CD4-positive, alpha-beta T cell (primary cell): ENCODE measurements at regions not wholly inside any gene's neighbourhood (a gene's known extent, or its start where the extent isn't known, plus 50 kb on each side); places are given as distances from the start of the nearest gene placed in this dataset.

Experiments used
- ATAC-seq: fragments of 200-7000 bp; cut with Tn5 transposase; one replicate; pipeline ENCODE4 v1.10.0; 2022; ENCODE audit warnings: mild to moderate bottlenecking; ENCODE audit not compliant: poor library complexity
- CTCF ChIA-PET: fragments of 350-600 bp; sonication (Branson Sonifier 250); formaldehyde crosslinking; loops from one replicate; lab custom pipeline; 2021; ENCODE audit warnings: antibody characterized with exemption, inconsistent platforms; lab: Charles Lee
- POLR2A ChIA-PET: fragments of 350-600 bp; sonication (Branson Sonifier 250); formaldehyde crosslinking; loops from one replicate; lab custom pipeline; 2021; ENCODE audit warnings: antibody characterized with exemption, inconsistent platforms; lab: Charles Lee
- DNase-seq, 14 experiments: peaks; one replicate each; pipeline ENCODE4 v3.0.0-alpha.2; 2013 to 2020; ENCODE audit warnings: mixed read lengths in 2 of 14
- H3K27ac ChIP-seq, 2 donors: one replicate each; pipeline versions ENCODE4 v1.5.1 to v1.7.0; 2013; ENCODE audit warnings: low read length in 2 of 2, low read depth in 1 of 2, mild to moderate bottlenecking in 1 of 2
- H3K27me3 ChIP-seq, 2 experiments: 1 replicate in 1 of 2; 2 replicates in 1 of 2; pipeline versions ENCODE4 v1.6.1 to v1.7.0; 2013; ENCODE audit warnings: low read length in 2 of 2, control low read depth in 1 of 2, mild to moderate bottlenecking in 1 of 2, moderate library complexity in 1 of 2; ENCODE audit not compliant: insufficient read depth in 2 of 2, control insufficient read depth in 1 of 2
- H3K36me3 ChIP-seq: one replicate; pipeline ENCODE4 v1.6.1; 2013; ENCODE audit warnings: low read length, control low read depth; ENCODE audit not compliant: insufficient read depth
- H3K4me1 ChIP-seq: one replicate; pipeline ENCODE4 v1.6.1; 2013; ENCODE audit warnings: low read length, control low read depth; ENCODE audit not compliant: insufficient read depth
- H3K4me3 ChIP-seq: one replicate; pipeline ENCODE4 v1.5.1; 2013; ENCODE audit warnings: mild to moderate bottlenecking, low read length, moderate library complexity
- H3K9me3 ChIP-seq, 2 experiments: 1 replicate in 1 of 2; 2 replicates in 1 of 2; pipeline versions ENCODE4 v1.6.1 to v1.7.0; 2013; ENCODE audit warnings: low read length in 2 of 2, mild to moderate bottlenecking in 2 of 2, control low read depth in 1 of 2, moderate library complexity in 1 of 2; ENCODE audit not compliant: control insufficient read depth in 1 of 2, insufficient read depth in 1 of 2
- H3K27ac Mint-ChIP-seq: one replicate; pipeline ENCODE4 v1.8.0; 2020; ENCODE audit warnings: mixed read lengths
- H3K27me3 Mint-ChIP-seq: one replicate; pipeline ENCODE4 v1.8.0; 2021; ENCODE audit warnings: mixed read lengths
- H3K36me3 Mint-ChIP-seq: one replicate; pipeline ENCODE4 v1.8.0; 2021; ENCODE audit warnings: low read depth, mixed read lengths
- H3K4me1 Mint-ChIP-seq: one replicate; pipeline ENCODE4 v1.8.0; 2021; ENCODE audit warnings: low read depth, mixed read lengths
- H3K4me3 Mint-ChIP-seq: one replicate; pipeline ENCODE4 v1.8.0; 2020; ENCODE audit warnings: mild to moderate bottlenecking, mixed read lengths
- H3K9me3 Mint-ChIP-seq: one replicate; pipeline ENCODE4 v1.8.0; 2020; ENCODE audit warnings: mixed read lengths
- intact Hi-C, 2 experiments: fragments of 100-400 bp; cut with DNase I in 1 of 2; cut with micrococcal nuclease in 1 of 2; formaldehyde crosslinking; loops; one replicate each; pipeline versions ENCODE4 v1.15.1 to v1.9.0; 2023 to 2025; cut with DNase I, micrococcal nuclease
- TF ChIP-seq, protein P1 (sequence below): fragments of 200-600 bp; IDR thresholded peaks from one replicate; pipeline ENCODE4 v1.8.0; 2022; ENCODE audit warnings: antibody characterized with exemption, mild to moderate bottlenecking

DNA sequence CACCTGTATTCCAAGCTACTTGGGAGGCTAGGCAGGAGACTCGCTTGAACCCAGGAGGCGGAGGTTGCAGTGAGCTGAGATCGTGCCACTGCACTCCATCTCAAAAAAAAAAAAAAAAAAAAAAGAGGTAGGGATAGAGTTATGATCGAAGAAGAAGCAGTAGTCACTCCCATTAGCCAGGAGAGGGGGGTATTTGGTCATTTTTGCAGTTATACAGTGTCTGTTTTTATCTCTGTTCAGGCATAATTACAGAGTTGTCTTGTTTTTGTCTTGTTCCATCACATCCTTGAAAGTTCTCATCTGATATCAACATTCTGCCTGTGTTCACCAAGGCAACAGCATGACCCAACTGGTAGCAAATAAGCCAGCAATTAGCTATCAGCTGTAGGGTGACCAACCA lies 98.5 kb upstream of the TMPO start:
- Histone ChIP-seq H3K27me3 (peaks cover 0 to 7% of the 10 kb centered on the region in 2 experiments), H3K9me3 (no peaks in the 10 kb centered on the region), H3K4me1 (no peaks in the 10 kb centered on the region), H3K27ac (no peak overlapping the region), H3K4me3 (no peak overlapping the region), H3K36me3 (no peaks in the 10 kb centered on the region)
- ChIA-PET POLR2A (no interaction called here), CTCF (interaction anchor here (0.7 to 0.9 kb wide), 2 partner anchors 11 to 150 kb away, joined by 3 to 4 read pairs; no protein-coding TSS in a partner anchor)
- intact Hi-C loops: no loop called here
- Mint-ChIP-seq H3K9me3 (no peaks in the 10 kb centered on the region), H3K4me3 (no peak overlapping the region), H3K27ac (no peak overlapping the region), H3K4me1 (no peaks in the 10 kb centered on the region), H3K27me3 (peaks cover 10% of the 10 kb centered on the region), H3K36me3 (no peaks in the 10 kb centered on the region)
- DNase-seq: peak in 1 of 14 experiments; percentile 11
- ATAC-seq: peak; percentile 37
- TF ChIP-seq, protein P1, sequence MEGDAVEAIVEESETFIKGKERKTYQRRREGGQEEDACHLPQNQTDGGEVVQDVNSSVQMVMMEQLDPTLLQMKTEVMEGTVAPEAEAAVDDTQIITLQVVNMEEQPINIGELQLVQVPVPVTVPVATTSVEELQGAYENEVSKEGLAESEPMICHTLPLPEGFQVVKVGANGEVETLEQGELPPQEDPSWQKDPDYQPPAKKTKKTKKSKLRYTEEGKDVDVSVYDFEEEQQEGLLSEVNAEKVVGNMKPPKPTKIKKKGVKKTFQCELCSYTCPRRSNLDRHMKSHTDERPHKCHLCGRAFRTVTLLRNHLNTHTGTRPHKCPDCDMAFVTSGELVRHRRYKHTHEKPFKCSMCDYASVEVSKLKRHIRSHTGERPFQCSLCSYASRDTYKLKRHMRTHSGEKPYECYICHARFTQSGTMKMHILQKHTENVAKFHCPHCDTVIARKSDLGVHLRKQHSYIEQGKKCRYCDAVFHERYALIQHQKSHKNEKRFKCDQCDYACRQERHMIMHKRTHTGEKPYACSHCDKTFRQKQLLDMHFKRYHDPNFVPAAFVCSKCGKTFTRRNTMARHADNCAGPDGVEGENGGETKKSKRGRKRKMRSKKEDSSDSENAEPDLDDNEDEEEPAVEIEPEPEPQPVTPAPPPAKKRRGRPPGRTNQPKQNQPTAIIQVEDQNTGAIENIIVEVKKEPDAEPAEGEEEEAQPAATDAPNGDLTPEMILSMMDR: no peak

DNA sequence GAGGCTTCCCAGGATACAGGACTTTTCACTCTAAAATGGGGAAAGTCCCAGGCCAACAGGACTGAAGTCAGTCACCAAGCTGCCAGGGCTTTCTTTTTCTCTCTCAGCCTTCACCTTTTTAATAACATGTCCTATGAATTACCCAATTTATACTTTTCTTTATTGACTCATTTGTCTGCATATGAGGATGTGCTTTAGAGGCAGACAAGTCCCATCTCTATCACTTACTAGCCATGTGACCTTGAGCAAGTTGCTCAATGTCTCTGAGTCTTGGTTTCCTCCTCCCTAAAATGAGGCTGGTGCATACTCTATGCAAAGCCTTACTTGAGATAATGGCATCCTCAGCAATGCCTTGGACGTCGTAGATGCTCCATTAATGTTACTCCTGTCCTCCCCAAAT lies 98.1 kb upstream of the TMPO start:
- Mint-ChIP-seq H3K4me1 (no peaks in the 10 kb centered on the region), H3K36me3 (no peaks in the 10 kb centered on the region), H3K27ac (no peak overlapping the region), H3K4me3 (no peak overlapping the region), H3K9me3 (no peaks in the 10 kb centered on the region), H3K27me3 (peaks cover 10% of the 10 kb centered on the region)
- ATAC-seq (no peak), DNase-seq (peak in 2 of 14 experiments; percentile 18 to 30)
- Histone ChIP-seq H3K4me3 (no peak overlapping the region), H3K4me1 (no peaks in the 10 kb centered on the region), H3K9me3 (no peaks in the 10 kb centered on the region), H3K27ac (no peak overlapping the region), H3K27me3 (peaks cover 0 to 7% of the 10 kb centered on the region in 2 experiments), H3K36me3 (no peaks in the 10 kb centered on the region)
- ChIA-PET CTCF (interaction anchor here (0.9 kb wide), 1 partner anchor 149 kb away, joined by 4 read pairs; no protein-coding TSS in a partner anchor), POLR2A (no interaction called here)
- intact Hi-C loops: no loop called here
- TF ChIP-seq, protein P1: no peak

DNA sequence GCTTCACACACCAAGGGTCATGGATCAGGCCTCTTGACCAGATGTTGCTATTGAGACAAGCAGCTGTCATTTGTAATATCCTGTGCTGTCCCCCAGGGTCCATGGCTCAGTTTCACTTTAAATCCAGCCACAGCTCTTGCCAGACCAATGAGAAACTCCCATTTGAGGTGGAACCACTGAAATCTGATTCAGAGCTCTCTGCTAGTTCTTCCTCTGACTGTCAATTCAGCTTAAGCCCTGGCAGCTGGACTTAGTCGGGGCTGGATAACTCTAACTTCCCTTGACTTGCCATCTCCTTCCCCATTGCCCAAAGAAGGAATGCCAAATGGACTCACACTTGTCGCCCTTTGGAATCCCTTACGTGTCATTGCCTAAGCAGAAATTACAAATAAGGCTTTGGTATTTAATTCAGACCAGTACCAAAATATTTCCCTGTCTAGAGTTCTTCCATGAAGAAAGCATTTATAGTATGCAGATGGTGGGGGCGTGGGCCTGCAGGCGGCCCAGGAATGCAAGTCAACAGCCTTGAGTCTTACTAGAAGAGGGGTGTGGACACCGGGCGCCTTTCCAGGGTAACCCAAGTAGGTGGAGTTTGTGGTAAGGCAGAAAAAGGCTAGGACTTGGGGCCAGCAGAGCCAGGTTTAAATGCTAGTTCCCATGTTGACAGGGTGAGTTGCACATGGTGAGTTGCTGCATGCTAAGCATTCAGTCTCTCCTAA lies 96.9 kb upstream of the TMPO start:
- H3K4me3 ChIP-seq: no peak overlapping the region
- Mint-ChIP-seq H3K4me1 (no peaks in the 10 kb centered on the region), H3K36me3 (no peaks in the 10 kb centered on the region), H3K27me3 (peaks cover 10% of the 10 kb centered on the region), H3K27ac (no peak overlapping the region), H3K4me3 (no peak overlapping the region), H3K9me3 (no peaks in the 10 kb centered on the region)
- H3K27ac ChIP-seq: no peak overlapping the region
- H3K27me3 ChIP-seq: no peaks in the 10 kb centered on the region
- TF ChIP-seq, protein P1: no peak
- ATAC-seq: no peak
- ChIA-PET POLR2A (no interaction called here), CTCF (no interaction called here)
- no peak for DNase-seq
- H3K4me1 ChIP-seq: no peaks in the 10 kb centered on the region
- H3K36me3 ChIP-seq: no peaks in the 10 kb centered on the region
- intact Hi-C loops: no loop called here
- H3K9me3 ChIP-seq: no peaks in the 10 kb centered on the region
